ENCODE measurements at regions not wholly inside any gene's neighbourhood (a gene's known extent, or its start where the extent isn't known, plus 50 kb on each side); places are given as distances from the start of the nearest gene placed in this dataset.

GRCh38 chr15:99487337-99487730 is 78.5 kb upstream of the MEF2A start:
- TF ChIP-seq USF1 (IDR thresholded peaks at IDR 0.05) (no peak), ZBTB7A (IDR thresholded peaks at IDR 0.05; ENCODE audit: low read depth) (no peak), YY1 (IDR thresholded peaks at IDR 0.05; ENCODE audit: low read depth) (no peak), FOXM1 (IDR thresholded peaks at IDR 0.05; ENCODE audit: borderline replicate concordance, low read depth) (no peak)
- TF ChIP-seq, protein P1, sequence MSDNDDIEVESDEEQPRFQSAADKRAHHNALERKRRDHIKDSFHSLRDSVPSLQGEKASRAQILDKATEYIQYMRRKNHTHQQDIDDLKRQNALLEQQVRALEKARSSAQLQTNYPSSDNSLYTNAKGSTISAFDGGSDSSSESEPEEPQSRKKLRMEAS (IDR thresholded peaks at IDR 0.05), result no peak
- TF ChIP-seq, protein P2, sequence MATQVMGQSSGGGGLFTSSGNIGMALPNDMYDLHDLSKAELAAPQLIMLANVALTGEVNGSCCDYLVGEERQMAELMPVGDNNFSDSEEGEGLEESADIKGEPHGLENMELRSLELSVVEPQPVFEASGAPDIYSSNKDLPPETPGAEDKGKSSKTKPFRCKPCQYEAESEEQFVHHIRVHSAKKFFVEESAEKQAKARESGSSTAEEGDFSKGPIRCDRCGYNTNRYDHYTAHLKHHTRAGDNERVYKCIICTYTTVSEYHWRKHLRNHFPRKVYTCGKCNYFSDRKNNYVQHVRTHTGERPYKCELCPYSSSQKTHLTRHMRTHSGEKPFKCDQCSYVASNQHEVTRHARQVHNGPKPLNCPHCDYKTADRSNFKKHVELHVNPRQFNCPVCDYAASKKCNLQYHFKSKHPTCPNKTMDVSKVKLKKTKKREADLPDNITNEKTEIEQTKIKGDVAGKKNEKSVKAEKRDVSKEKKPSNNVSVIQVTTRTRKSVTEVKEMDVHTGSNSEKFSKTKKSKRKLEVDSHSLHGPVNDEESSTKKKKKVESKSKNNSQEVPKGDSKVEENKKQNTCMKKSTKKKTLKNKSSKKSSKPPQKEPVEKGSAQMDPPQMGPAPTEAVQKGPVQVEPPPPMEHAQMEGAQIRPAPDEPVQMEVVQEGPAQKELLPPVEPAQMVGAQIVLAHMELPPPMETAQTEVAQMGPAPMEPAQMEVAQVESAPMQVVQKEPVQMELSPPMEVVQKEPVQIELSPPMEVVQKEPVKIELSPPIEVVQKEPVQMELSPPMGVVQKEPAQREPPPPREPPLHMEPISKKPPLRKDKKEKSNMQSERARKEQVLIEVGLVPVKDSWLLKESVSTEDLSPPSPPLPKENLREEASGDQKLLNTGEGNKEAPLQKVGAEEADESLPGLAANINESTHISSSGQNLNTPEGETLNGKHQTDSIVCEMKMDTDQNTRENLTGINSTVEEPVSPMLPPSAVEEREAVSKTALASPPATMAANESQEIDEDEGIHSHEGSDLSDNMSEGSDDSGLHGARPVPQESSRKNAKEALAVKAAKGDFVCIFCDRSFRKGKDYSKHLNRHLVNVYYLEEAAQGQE (IDR thresholded peaks at IDR 0.05; ENCODE audit: low read depth), result no peak

Measured in Ishikawa (cell line).